ENCODE measurements at regions not wholly inside any gene's neighbourhood (a gene's known extent, or its start where the extent isn't known, plus 50 kb on each side); places are given as distances from the start of the nearest gene placed in this dataset.

- DNase-seq (ENCODE audit: low read depth in 2 of 2): no peak
Measured at GRCh38 chr15:39124553-39125171, 456.2 kb upstream of the THBS1 start.

- DNase-seq (ENCODE audit: low read depth in 2 of 2): peak in 1 of 2 experiments; percentile 30
Measured at GRCh38 chr15:39125226-39125625, 455.7 kb upstream of the THBS1 start.

- DNase-seq (ENCODE audit: low read depth in 2 of 2): peak; percentile 47 to 54
Measured at GRCh38 chr15:39125904-39126303, 455.0 kb upstream of the THBS1 start.

- DNase-seq (ENCODE audit: low read depth in 2 of 2): peak in 1 of 2 experiments; percentile 33
Measured at GRCh38 chr15:39127151-39127790, 453.6 kb upstream of the THBS1 start.

- DNase-seq (ENCODE audit: low read depth in 2 of 2): peak; percentile 98 to 99
Measured at GRCh38 chr15:39127925-39128617, 452.8 kb upstream of the THBS1 start.

GRCh38 chr15:39128746-39129145 lies 452.1 kb upstream of the THBS1 start:
- DNase-seq (ENCODE audit: low read depth in 2 of 2): no peak

- DNase-seq (ENCODE audit: low read depth in 2 of 2): no peak
Measured at GRCh38 chr15:39130556-39131379, 450.1 kb upstream of the THBS1 start.

- no peak for DNase-seq (ENCODE audit: low read depth in 2 of 2)
Measured at GRCh38 chr15:39131609-39132008, 449.3 kb upstream of the THBS1 start.

GRCh38 chr15:39132070-39132469 lies 448.8 kb upstream of the THBS1 start:
- DNase-seq (ENCODE audit: low read depth in 2 of 2): no peak

- peak; percentile 79 to 80 for DNase-seq (ENCODE audit: low read depth in 2 of 2)
Measured at GRCh38 chr15:39132954-39133600, 447.8 kb upstream of the THBS1 start.

GRCh38 chr15:39134282-39134681 lies 446.6 kb upstream of the THBS1 start:
- DNase-seq (ENCODE audit: low read depth in 2 of 2): no peak

GRCh38 chr15:39135989-39136388 lies 444.9 kb upstream of the THBS1 start:
- DNase-seq (ENCODE audit: low read depth in 2 of 2): peak; percentile 96

GRCh38 chr15:39139431-39140059 lies 441.3 kb upstream of the THBS1 start:
- no peak for DNase-seq (ENCODE audit: low read depth in 2 of 2)

- DNase-seq (ENCODE audit: low read depth in 2 of 2): peak; percentile 99
Measured at GRCh38 chr15:39140060-39140604, 440.7 kb upstream of the THBS1 start.

GRCh38 chr15:39142500-39142899 lies 438.4 kb upstream of the THBS1 start:
- DNase-seq (ENCODE audit: low read depth in 2 of 2): no peak

- no peak for DNase-seq (ENCODE audit: low read depth in 2 of 2)
Measured at GRCh38 chr15:39143479-39143878, 437.4 kb upstream of the THBS1 start.

GRCh38 chr15:39144051-39144450 lies 436.8 kb upstream of the THBS1 start:
- no peak for DNase-seq (ENCODE audit: low read depth in 2 of 2)

GRCh38 chr15:39144613-39145499 lies 436.0 kb upstream of the THBS1 start:
- DNase-seq (ENCODE audit: low read depth in 2 of 2): no peak

GRCh38 chr15:39145854-39146625 lies 434.8 kb upstream of the THBS1 start:
- no peak for DNase-seq (ENCODE audit: low read depth in 2 of 2)

Data from fibroblast of skin of left quadriceps (primary cell).